Stomach (tissue), 8 donors: ENCODE measurements at regions not wholly inside any gene's neighbourhood (a gene's known extent, or its start where the extent isn't known, plus 50 kb on each side); places are given as distances from the start of the nearest gene placed in this dataset.

Experiments
- DNase-seq, 2 donors: peaks; one replicate each; pipeline versions ENCODE4 v3.0.0 to v3.0.0-alpha.2; 2013 to 2019
- H3K27ac ChIP-seq, 5 donors: fragments of 200-600 bp in 4 of 5; sonication (generic) in 4 of 5; one replicate each; pipeline ENCODE4 v1.5.1; 2013 to 2019; ENCODE audit warnings: mild to moderate bottlenecking in 1 of 5, moderate library complexity in 1 of 5
- H3K27me3 ChIP-seq, 3 donors: fragments of 200-600 bp; sonication (generic); one replicate each; pipeline ENCODE4 v1.5.1; 2017 to 2019; ENCODE audit warnings: mixed run types in 1 of 3
- H3K36me3 ChIP-seq, 4 donors: fragments of 200-600 bp; sonication (generic); 1 replicate in 3 of 4; 2 replicates in 1 of 4; pipeline ENCODE4 v1.5.1; 2016 to 2019
- H3K4me1 ChIP-seq, 4 donors: fragments of 200-600 bp; sonication (generic); one replicate each; pipeline ENCODE4 v1.5.1; 2016 to 2019
- H3K4me3 ChIP-seq, 4 donors: fragments of 200-600 bp; sonication (generic) in 3 of 4; one replicate each; pipeline ENCODE4 v1.5.1; 2016 to 2019; ENCODE audit warnings: mild to moderate bottlenecking in 1 of 4
- H3K9me3 ChIP-seq, 4 donors: fragments of 200-600 bp; sonication (generic); one replicate each; pipeline ENCODE4 v1.5.1; 2016 to 2019
- CTCF ChIP-seq, 7 experiments: fragments of 450-650 bp in 4 of 7; fragments of 200-600 bp in 3 of 7; sonication (generic) in 3 of 7; IDR thresholded peaks; one replicate each; pipeline ENCODE4 v1.5.1; 2016 to 2019; ENCODE audit warnings: antibody characterized with exemption in 7 of 7, control low read depth in 2 of 7, mild to moderate bottlenecking in 1 of 7
- EP300 ChIP-seq: sonication (generic); formaldehyde crosslinking; IDR thresholded peaks from one replicate; pipeline ENCODE4 v1.6.1; 2017; ENCODE audit warnings: antibody characterized with exemption
- POLR2A ChIP-seq, 4 donors: fragments of 450-650 bp; IDR thresholded peaks; one replicate each; pipeline ENCODE4 v1.6.1; 2016; ENCODE audit warnings: antibody characterized with exemption in 4 of 4, control low read depth in 2 of 4, mild to moderate bottlenecking in 1 of 4, moderate library complexity in 1 of 4
- POLR2AphosphoS5 ChIP-seq, 3 donors: sonication (generic); formaldehyde crosslinking; IDR thresholded peaks; one replicate each; pipeline ENCODE4 v1.6.1; 2016; ENCODE audit warnings: antibody characterized with exemption in 3 of 3
- WGBS, 5 donors: extraction: QIAGEN DNeasy Blood & Tissue Kit in 3 of 5; methylation state at CpG; one replicate each; pipeline versions ENCODE4 v1.1.5 to v1.1.7; 2013 to 2018; 5-methylcytosine and 5-hydroxymethylcytosine counted together
- intact Hi-C: fragments of 100-400 bp; cut with DNase I; formaldehyde crosslinking; loops from one replicate; pipeline ENCODE4 v1.15.1; 2023; ENCODE audit warnings: low total_unique reads
- donor health status: healthy with polysubstance abuse.
- donor health status: Bipolar disorder and iron deficiency.
- donor health status: healthy.

GRCh38 chr3:2029559-2029958 is 69.1 kb upstream of the CNTN4 start:
- Histone ChIP-seq H3K4me1 (no peaks in the 10 kb centered on the region), H3K27me3 (no peaks in the 10 kb centered on the region), H3K9me3 (peaks cover 0 to 5% (median 1%) of the 10 kb centered on the region in 4 donors), H3K4me3 (no peak overlapping the region), H3K27ac (no peak overlapping the region), H3K36me3 (no peaks in the 10 kb centered on the region)
- intact Hi-C loops = no loop called here
- 87 to 97% (median 90%) methylated on average over 3 of the region's 3 CpGs for WGBS, 5 donors
- TF ChIP-seq CTCF (IDR thresholded peaks at IDR 0.05) (no peak), POLR2A (IDR thresholded peaks at IDR 0.05) (no peak), EP300 (no peak), POLR2AphosphoS5 (IDR thresholded peaks at IDR 0.05) (no peak)
- DNase-seq = no peak

- H3K36me3 ChIP-seq = no peaks in the 10 kb centered on the region
- intact Hi-C loops = no loop called here
- H3K27ac ChIP-seq = no peak overlapping the region
- no peak for DNase-seq
- H3K4me1 ChIP-seq = no peaks in the 10 kb centered on the region
- peaks cover 0 to 6% (median 0%) of the 10 kb centered on the region in 4 donors for H3K9me3 ChIP-seq
- 70 to 82% (median 77%) methylated on average over 4 of the region's 4 CpGs for WGBS, 5 donors
- TF ChIP-seq CTCF (IDR thresholded peaks at IDR 0.05) (no peak), POLR2A (IDR thresholded peaks at IDR 0.05) (no peak), EP300 (no peak), POLR2AphosphoS5 (IDR thresholded peaks at IDR 0.05) (no peak)
- H3K4me3 ChIP-seq = no peak overlapping the region
- no peaks in the 10 kb centered on the region for H3K27me3 ChIP-seq
Observed at GRCh38 chr3:2036076-2036475, 62.6 kb upstream of the CNTN4 start.

DNA sequence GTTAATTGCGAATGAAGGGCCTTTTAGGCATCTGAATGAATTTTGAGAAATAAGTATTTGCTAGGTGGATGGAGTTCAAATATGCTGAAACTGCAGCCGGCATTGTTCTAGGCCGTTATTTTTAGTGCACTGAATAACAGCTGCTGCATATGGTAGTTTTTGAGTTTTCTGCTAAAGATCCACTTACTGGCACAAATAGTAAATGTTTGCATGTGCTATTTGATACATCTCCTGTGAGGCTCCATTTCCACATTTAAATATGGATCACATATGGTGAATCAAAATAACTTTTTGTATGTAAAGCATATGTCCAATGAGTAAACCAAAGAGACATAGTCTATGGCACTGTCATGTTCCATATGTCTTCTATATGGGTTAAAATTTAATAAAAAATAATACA is 56.7 kb upstream of the CNTN4 start:
- no peaks in the 10 kb centered on the region for H3K9me3 ChIP-seq
- intact Hi-C loops = no loop called here
- WGBS, 5 donors = 74 to 95% (median 82%) methylated on average over 3 of the region's 3 CpGs

More for the DNA sequence above, 56.7 kb upstream of the CNTN4 start:
- TF ChIP-seq POLR2A (IDR thresholded peaks at IDR 0.05) = no peak
- H3K36me3 ChIP-seq = no peaks in the 10 kb centered on the region
- H3K4me3 ChIP-seq = no peak overlapping the region
- H3K27ac ChIP-seq = no peak overlapping the region
- DNase-seq = no peak
- H3K4me1 ChIP-seq = no peaks in the 10 kb centered on the region
- H3K27me3 ChIP-seq = no peaks in the 10 kb centered on the region
